Neuronal stem cell (in vitro differentiated cells): ENCODE measurements at regions not wholly inside any gene's neighbourhood (a gene's known extent, or its start where the extent isn't known, plus 50 kb on each side); places are given as distances from the start of the nearest gene placed in this dataset.

Source experiments
- DNase-seq: peaks from one replicate; pipeline ENCODE4 v3.0.0-alpha.2; 2013; ENCODE audit warnings: low spot score
- H2AFZ ChIP-seq: one replicate; pipeline ENCODE4 v1.6.1; 2013; ENCODE audit warnings: mild to moderate bottlenecking, low read length, inconsistent platforms
- H2AK5ac ChIP-seq: 2 replicates; pipeline ENCODE4 v1.6.1; 2013; ENCODE audit warnings: low read depth, mild to moderate bottlenecking, inconsistent platforms, low read length, moderate library complexity, mixed read lengths
- H2BK120ac ChIP-seq: 2 replicates; pipeline ENCODE4 v1.6.1; 2013; ENCODE audit warnings: low read depth, mild to moderate bottlenecking, inconsistent platforms, low read length, moderate library complexity, mixed read lengths
- H2BK12ac ChIP-seq: one replicate; pipeline ENCODE4 v1.6.1; 2013; ENCODE audit warnings: low read length, inconsistent platforms
- H2BK15ac ChIP-seq: 2 replicates; pipeline ENCODE4 v1.6.1; 2013; ENCODE audit warnings: mild to moderate bottlenecking, low read length, inconsistent platforms, mixed read lengths
- H2BK5ac ChIP-seq: one replicate; pipeline ENCODE4 v1.6.1; 2013; ENCODE audit warnings: inconsistent platforms, mild to moderate bottlenecking, low read length, moderate library complexity
- H3K14ac ChIP-seq: one replicate; pipeline ENCODE4 v1.6.1; 2013; ENCODE audit warnings: low read length, inconsistent platforms
- H3K18ac ChIP-seq: 2 replicates; pipeline ENCODE4 v1.6.1; 2013; ENCODE audit warnings: low read length, inconsistent platforms
- H3K23ac ChIP-seq: 2 replicates; pipeline ENCODE4 v1.6.1; 2013; ENCODE audit warnings: low read depth, mild to moderate bottlenecking, mixed read lengths, low read length, inconsistent platforms; ENCODE audit not compliant: poor library complexity
- H3K27ac ChIP-seq: replicated peaks from 3 replicates; pipeline ENCODE4 v1.5.1; 2013; ENCODE audit warnings: low read length, inconsistent platforms
- H3K27me3 ChIP-seq, 3 experiments: 2 replicates each; pipeline ENCODE4 v1.6.1; 2013; ENCODE audit warnings: low read length in 3 of 3, mild to moderate bottlenecking in 2 of 3, inconsistent platforms in 1 of 3, low read depth in 1 of 3, mixed read lengths in 1 of 3, moderate library complexity in 1 of 3; ENCODE audit not compliant: control insufficient read depth in 3 of 3, insufficient read depth in 3 of 3
- H3K36me3 ChIP-seq, 2 donors: replicated peaks in 1 of 2; 2 replicates each; pipeline ENCODE4 v1.6.1; 2013; ENCODE audit warnings: low read length in 2 of 2; ENCODE audit not compliant: control insufficient read depth in 2 of 2, insufficient read depth in 2 of 2
- H3K4ac ChIP-seq: 2 replicates; pipeline ENCODE4 v1.6.1; 2013; ENCODE audit warnings: inconsistent platforms, mild to moderate bottlenecking, low read length, moderate library complexity
- H3K4me1 ChIP-seq, 2 donors: 1 replicate in 1 of 2; 2 replicates in 1 of 2; pipeline ENCODE4 v1.6.1; 2013; ENCODE audit warnings: low read length in 2 of 2, low read depth in 1 of 2; ENCODE audit not compliant: control insufficient read depth in 2 of 2, insufficient read depth in 1 of 2
- H3K4me2 ChIP-seq: one replicate; pipeline ENCODE4 v1.6.1; 2013; ENCODE audit warnings: mild to moderate bottlenecking, low read length, inconsistent platforms; ENCODE audit not compliant: insufficient read depth, poor library complexity, severe bottlenecking
- H3K4me3 ChIP-seq, 2 donors: 2 replicates each; pipeline ENCODE4 v1.5.1; 2013; ENCODE audit warnings: low read length in 2 of 2, mild to moderate bottlenecking in 2 of 2, inconsistent platforms in 1 of 2, moderate library complexity in 1 of 2
- H3K79me1 ChIP-seq: one replicate; pipeline ENCODE4 v1.6.1; 2013; ENCODE audit warnings: low read depth, mild to moderate bottlenecking, inconsistent platforms, low read length, moderate library complexity
- H3K9ac ChIP-seq: one replicate; pipeline ENCODE4 v1.6.1; 2013; ENCODE audit warnings: mild to moderate bottlenecking, low read depth, low read length, inconsistent platforms; ENCODE audit not compliant: poor library complexity
- H3K9me3 ChIP-seq, 2 donors: replicated peaks in 1 of 2; 2 replicates each; pipeline versions ENCODE3 to v1.6.1; 2013; ENCODE audit warnings: low read length in 2 of 2, mild to moderate bottlenecking in 2 of 2, inconsistent platforms in 1 of 2, low read depth in 1 of 2, mixed read lengths in 1 of 2, moderate library complexity in 1 of 2; ENCODE audit not compliant: control insufficient read depth in 2 of 2, insufficient read depth in 1 of 2
- H4K8ac ChIP-seq: one replicate; pipeline ENCODE4 v1.6.1; 2013; ENCODE audit warnings: low read depth, mild to moderate bottlenecking, inconsistent platforms, low read length, moderate library complexity
- H4K91ac ChIP-seq: one replicate; pipeline ENCODE4 v1.6.1; 2013; ENCODE audit warnings: low read length, low read depth, mild to moderate bottlenecking, inconsistent platforms; ENCODE audit not compliant: poor library complexity
- WGBS, 2 donors: extraction: QIAGEN DNeasy Blood & Tissue Kit; methylation state at CpG; one replicate each; pipeline ENCODE4 v1.1.7; 2013; ENCODE audit warnings: missing lambda C conversion rate in 2 of 2, mixed read lengths in 1 of 2; ENCODE audit not compliant: insufficient read length in 2 of 2, insufficient replicate concordance in 1 of 2; ENCODE audit errors: extremely low coverage in 2 of 2; 5-methylcytosine and 5-hydroxymethylcytosine counted together

DNA sequence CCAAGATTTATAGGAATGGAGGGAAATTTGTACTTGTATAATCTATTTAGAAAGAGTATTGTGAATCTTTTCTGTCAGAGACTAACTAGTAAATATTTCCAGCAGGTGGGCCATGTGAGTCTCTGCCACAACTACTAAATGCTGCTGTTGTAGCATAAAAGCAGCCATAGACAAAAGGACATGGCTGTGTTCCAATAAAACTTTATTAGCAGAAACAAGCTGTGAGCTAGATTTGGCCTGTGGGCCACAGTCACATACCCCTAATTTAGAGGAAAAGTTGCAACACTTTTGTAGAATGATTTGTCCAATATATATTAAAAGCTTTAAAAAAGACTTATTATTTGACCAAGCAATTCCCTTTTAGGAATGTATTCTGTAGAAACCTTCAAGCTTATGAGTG lies 207.2 kb downstream of the LMBRD1 start:
- Histone ChIP-seq H4K8ac (no peak overlapping the region), H2AFZ (no peak overlapping the region), H2BK5ac (no peak overlapping the region), H2BK12ac (no peak overlapping the region), H3K36me3 (no peaks in the 10 kb centered on the region), H3K27ac (no peak overlapping the region), H3K9me3 (no peaks in the 10 kb centered on the region), H3K4me2 (no peak overlapping the region), H3K4me1 (peaks cover 2 to 3% of the 10 kb centered on the region in 2 donors), H2BK120ac (no peak overlapping the region), H3K27me3 (no peaks in the 10 kb centered on the region), H4K91ac (no peak overlapping the region), H3K4ac (no peak overlapping the region), H3K18ac (no peak overlapping the region), H3K79me1 (no peaks in the 10 kb centered on the region), H3K14ac (no peak overlapping the region), H3K4me3 (no peak overlapping the region), H3K23ac (no peak overlapping the region), H2BK15ac (no peak overlapping the region), H3K9ac (no peak overlapping the region), H2AK5ac (no peak overlapping the region)
- DNase-seq = no peak

GRCh38 chr6:69584913-69585729 lies 211.7 kb downstream of the LMBRD1 start:
- Histone ChIP-seq H3K27me3 (no peaks in the 10 kb centered on the region), H3K79me1 (no peaks in the 10 kb centered on the region), H3K23ac (no peak overlapping the region), H3K4ac (no peak overlapping the region), H3K27ac (no peak overlapping the region), H2BK5ac (no peak overlapping the region), H2AFZ (peak overlapping the region; percentile 89), H2BK15ac (no peak overlapping the region), H4K91ac (no peak overlapping the region), H2BK120ac (no peak overlapping the region), H3K14ac (no peak overlapping the region), H4K8ac (no peak overlapping the region), H3K4me1 (peaks cover 2 to 3% of the 10 kb centered on the region in 2 donors), H3K36me3 (no peaks in the 10 kb centered on the region), H2AK5ac (no peak overlapping the region), H3K4me3 (peak overlapping the region in 1 of 2 donors; percentile 38), H3K9ac (no peak overlapping the region), H3K9me3 (no peaks in the 10 kb centered on the region), H3K4me2 (no peak overlapping the region), H3K18ac (no peak overlapping the region), H2BK12ac (no peak overlapping the region)
- WGBS, 2 donors = no CpG with 5 or more reads among the region's 9 CpGs
- DNase-seq = no peak

DNA sequence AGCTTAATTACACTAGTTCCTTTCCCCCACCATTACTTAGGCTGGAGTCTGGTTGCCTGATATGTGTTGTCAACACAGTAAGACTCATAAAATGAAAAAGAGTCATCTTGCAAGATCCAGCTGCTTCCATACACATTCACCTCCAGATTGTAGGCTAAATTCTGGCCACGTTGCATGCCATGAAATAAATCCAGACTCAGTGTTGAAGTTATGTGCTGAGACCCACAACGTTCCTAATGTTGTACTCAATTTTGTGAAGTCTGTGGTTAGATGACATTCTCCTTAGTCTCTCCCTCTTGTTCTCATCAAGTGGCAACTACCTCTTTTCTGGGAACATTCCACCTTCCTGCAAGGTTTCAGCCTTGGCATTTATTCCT lies 212.3 kb downstream of the LMBRD1 start:
- DNase-seq = no peak
- Histone ChIP-seq H3K9ac (no peak overlapping the region), H2AK5ac (no peak overlapping the region), H3K36me3 (no peaks in the 10 kb centered on the region), H3K4me2 (no peak overlapping the region), H3K27ac (no peak overlapping the region), H2BK15ac (no peak overlapping the region), H2AFZ (peak overlapping the region; percentile 89), H3K79me1 (no peaks in the 10 kb centered on the region), H3K4me1 (peaks cover 2 to 3% of the 10 kb centered on the region in 2 donors), H2BK120ac (no peak overlapping the region), H2BK5ac (no peak overlapping the region), H3K4ac (no peak overlapping the region), H3K4me3 (no peak overlapping the region), H3K18ac (no peak overlapping the region), H3K14ac (no peak overlapping the region), H4K8ac (no peak overlapping the region), H3K9me3 (no peaks in the 10 kb centered on the region), H3K27me3 (no peaks in the 10 kb centered on the region), H4K91ac (no peak overlapping the region), H2BK12ac (no peak overlapping the region), H3K23ac (no peak overlapping the region)
- no CpG with 5 or more reads among the region's 2 CpGs for WGBS, 2 donors

DNA sequence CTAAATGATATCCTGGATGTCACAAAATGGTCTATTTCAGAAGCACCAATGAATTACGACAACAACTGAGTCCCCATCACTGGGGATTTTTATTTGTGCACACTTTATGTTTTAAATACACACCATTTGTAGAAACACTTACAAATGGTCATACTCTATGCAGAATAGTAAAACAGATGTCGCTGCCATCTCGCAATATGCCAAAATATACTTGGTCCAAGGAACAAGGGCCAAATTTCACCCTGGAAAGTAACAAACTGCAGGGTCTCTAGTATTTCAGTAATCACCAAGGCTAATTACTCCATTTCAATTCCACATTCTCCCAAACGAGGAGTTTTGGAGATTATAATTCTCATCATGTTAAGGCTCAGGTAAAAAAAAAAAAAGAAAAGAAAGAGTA lies 215.2 kb downstream of the LMBRD1 start:
- Histone ChIP-seq H2BK120ac (no peak overlapping the region), H3K36me3 (no peaks in the 10 kb centered on the region), H2BK15ac (no peak overlapping the region), H2BK12ac (no peak overlapping the region), H3K4me3 (no peak overlapping the region), H2BK5ac (no peak overlapping the region), H4K91ac (no peak overlapping the region), H3K23ac (no peak overlapping the region), H3K4me2 (no peak overlapping the region), H2AFZ (no peak overlapping the region), H3K79me1 (no peaks in the 10 kb centered on the region), H3K4me1 (peaks cover 2 to 3% of the 10 kb centered on the region in 2 donors), H3K9ac (no peak overlapping the region), H3K9me3 (no peaks in the 10 kb centered on the region), H3K27ac (no peak overlapping the region), H3K4ac (no peak overlapping the region), H4K8ac (no peak overlapping the region), H2AK5ac (no peak overlapping the region), H3K18ac (no peak overlapping the region), H3K14ac (no peak overlapping the region), H3K27me3 (no peaks in the 10 kb centered on the region)
- WGBS, 2 donors = no CpG with 5 or more reads among the region's 4 CpGs
- no peak for DNase-seq
